Posterior vena cava (tissue), 2 donors: ENCODE measurements at regions not wholly inside any gene's neighbourhood (a gene's known extent, or its start where the extent isn't known, plus 50 kb on each side); places are given as distances from the start of the nearest gene placed in this dataset.

Source experiments
- DNase-seq: peaks from one replicate; pipeline ENCODE4 v3.0.0-alpha.2; 2020; ENCODE audit warnings: low spot score
- intact Hi-C, 2 donors: fragments of 100-400 bp; cut with DNase I; formaldehyde crosslinking; loops; one replicate each; pipeline versions ENCODE4 v1.14.1 to v1.14.2; 2022 to 2023
- donor health status: DM: yes; HTN: yes; CAD: no.
- donor health status: DM: yes; HTN: yes; CAD: no.

- intact Hi-C loops: loop anchor here in 1 of 2 donors (5.0 kb wide), 1 partner anchor 1637 kb away; no protein-coding TSS in a partner anchor
- no peak for DNase-seq
Observed at GRCh38 chr5:141779503-141779973, 97.5 kb upstream of the ARAP3 start.

GRCh38 chr5:141778683-141779082 lies 96.7 kb upstream of the ARAP3 start:
- intact Hi-C loops: loop anchor here in 1 of 2 donors (5.0 kb wide), 1 partner anchor 1636 kb away; no protein-coding TSS in a partner anchor
- no peak for DNase-seq

GRCh38 chr5:141778206-141778605 lies 96.2 kb upstream of the ARAP3 start:
- no peak for DNase-seq
- intact Hi-C loops: loop anchor here in 1 of 2 donors (5.0 kb wide), 1 partner anchor 1636 kb away; no protein-coding TSS in a partner anchor

- no peak for DNase-seq
- intact Hi-C loops: loop anchor here in 1 of 2 donors (5.0 kb wide), 1 partner anchor 1635 kb away; no protein-coding TSS in a partner anchor
Observed at GRCh38 chr5:141777711-141778110, 95.7 kb upstream of the ARAP3 start.

GRCh38 chr5:141777130-141777529 lies 95.1 kb upstream of the ARAP3 start:
- no peak for DNase-seq
- intact Hi-C loops: loop anchor here in 1 of 2 donors (5.0 kb wide), 1 partner anchor 1635 kb away; no protein-coding TSS in a partner anchor

GRCh38 chr5:141773779-141774562 lies 91.9 kb upstream of the ARAP3 start:
- intact Hi-C loops: no loop called here
- no peak for DNase-seq

- intact Hi-C loops: no loop called here
- no peak for DNase-seq
Observed at GRCh38 chr5:141772281-141772680, 90.3 kb upstream of the ARAP3 start.

GRCh38 chr5:141771562-141771961 lies 89.5 kb upstream of the ARAP3 start:
- intact Hi-C loops: no loop called here
- no peak for DNase-seq

GRCh38 chr5:141771031-141771430 lies 89.0 kb upstream of the ARAP3 start:
- no peak for DNase-seq
- intact Hi-C loops: no loop called here

GRCh38 chr5:141769671-141770070 lies 87.6 kb upstream of the ARAP3 start:
- no peak for DNase-seq
- intact Hi-C loops: no loop called here

- no peak for DNase-seq
- intact Hi-C loops: no loop called here
Observed at GRCh38 chr5:141767671-141768070, 85.6 kb upstream of the ARAP3 start.

GRCh38 chr5:141765896-141766551 lies 84.0 kb upstream of the ARAP3 start:
- no peak for DNase-seq
- intact Hi-C loops: no loop called here

GRCh38 chr5:141763541-141763940 lies 81.5 kb upstream of the ARAP3 start:
- no peak for DNase-seq
- intact Hi-C loops: no loop called here

GRCh38 chr5:141762790-141763368 lies 80.8 kb upstream of the ARAP3 start:
- intact Hi-C loops: no loop called here

GRCh38 chr5:141762316-141762715 lies 80.3 kb upstream of the ARAP3 start:
- DNase-seq: no peak
- intact Hi-C loops: no loop called here

More at GRCh38 chr5:141762790-141763368, 80.8 kb upstream of the ARAP3 start:
- no peak for DNase-seq

GRCh38 chr5:141760753-141761152 lies 78.7 kb upstream of the ARAP3 start:
- intact Hi-C loops: no loop called here
- no peak for DNase-seq

- intact Hi-C loops: no loop called here
- no peak for DNase-seq
Observed at GRCh38 chr5:141760193-141760592, 78.2 kb upstream of the ARAP3 start.

- intact Hi-C loops: loop anchor here in 1 of 2 donors (5.0 kb wide), 1 partner anchor 1176 kb away; no protein-coding TSS in a partner anchor
- DNase-seq: no peak
Observed at GRCh38 chr5:141758310-141758998, 76.4 kb upstream of the ARAP3 start.

- no peak for DNase-seq
- intact Hi-C loops: loop anchor here in 1 of 2 donors (5.0 kb wide), 1 partner anchor 1175 kb away; no protein-coding TSS in a partner anchor
Observed at GRCh38 chr5:141757402-141757801, 75.4 kb upstream of the ARAP3 start.
